ENCODE measurements at regions not wholly inside any gene's neighbourhood (a gene's known extent, or its start where the extent isn't known, plus 50 kb on each side); places are given as distances from the start of the nearest gene placed in this dataset.

DNA sequence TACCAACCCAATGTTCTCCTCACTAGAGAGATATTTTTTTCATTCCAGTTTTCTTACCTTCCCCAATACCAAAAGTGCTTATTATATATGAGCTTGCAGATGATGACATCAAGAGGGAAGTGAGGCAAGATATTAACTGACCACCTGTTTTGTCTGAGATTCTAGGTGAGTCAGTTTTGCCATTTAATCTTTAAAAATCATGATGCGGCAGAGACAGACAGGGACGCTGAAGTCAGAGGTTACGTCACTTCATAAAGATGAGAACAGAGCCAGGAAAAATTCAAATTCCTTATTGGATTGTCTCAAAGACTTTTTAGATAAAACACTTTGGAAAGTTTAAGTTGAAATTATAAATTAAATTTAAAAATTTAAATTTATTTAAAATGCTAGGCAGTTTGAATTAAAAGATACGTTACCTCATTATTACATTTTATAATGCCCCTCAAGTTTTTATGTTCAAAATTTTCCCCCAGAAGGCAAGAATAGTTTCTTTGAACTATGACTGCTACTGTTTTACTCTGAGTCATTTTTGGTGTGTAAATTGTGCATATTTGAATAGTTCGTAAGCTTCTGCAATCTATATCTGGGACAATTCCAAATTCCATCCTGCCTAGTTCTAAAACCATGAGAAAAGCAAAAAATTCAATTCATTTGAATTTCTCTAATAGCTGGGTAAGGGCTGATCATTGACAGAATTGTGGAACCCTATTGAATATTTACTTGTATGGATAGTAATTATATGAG is 839.6 kb upstream of the GOT2 start:
- H3K4me3 ChIP-seq (ENCODE audit: low read depth, low read length), result no peak overlapping the region
- TF ChIP-seq, protein P1, sequence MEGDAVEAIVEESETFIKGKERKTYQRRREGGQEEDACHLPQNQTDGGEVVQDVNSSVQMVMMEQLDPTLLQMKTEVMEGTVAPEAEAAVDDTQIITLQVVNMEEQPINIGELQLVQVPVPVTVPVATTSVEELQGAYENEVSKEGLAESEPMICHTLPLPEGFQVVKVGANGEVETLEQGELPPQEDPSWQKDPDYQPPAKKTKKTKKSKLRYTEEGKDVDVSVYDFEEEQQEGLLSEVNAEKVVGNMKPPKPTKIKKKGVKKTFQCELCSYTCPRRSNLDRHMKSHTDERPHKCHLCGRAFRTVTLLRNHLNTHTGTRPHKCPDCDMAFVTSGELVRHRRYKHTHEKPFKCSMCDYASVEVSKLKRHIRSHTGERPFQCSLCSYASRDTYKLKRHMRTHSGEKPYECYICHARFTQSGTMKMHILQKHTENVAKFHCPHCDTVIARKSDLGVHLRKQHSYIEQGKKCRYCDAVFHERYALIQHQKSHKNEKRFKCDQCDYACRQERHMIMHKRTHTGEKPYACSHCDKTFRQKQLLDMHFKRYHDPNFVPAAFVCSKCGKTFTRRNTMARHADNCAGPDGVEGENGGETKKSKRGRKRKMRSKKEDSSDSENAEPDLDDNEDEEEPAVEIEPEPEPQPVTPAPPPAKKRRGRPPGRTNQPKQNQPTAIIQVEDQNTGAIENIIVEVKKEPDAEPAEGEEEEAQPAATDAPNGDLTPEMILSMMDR (IDR thresholded peaks at IDR 0.05; ENCODE audit: borderline replicate concordance, insufficient read depth, low read depth, low read length), result no peak

DNA sequence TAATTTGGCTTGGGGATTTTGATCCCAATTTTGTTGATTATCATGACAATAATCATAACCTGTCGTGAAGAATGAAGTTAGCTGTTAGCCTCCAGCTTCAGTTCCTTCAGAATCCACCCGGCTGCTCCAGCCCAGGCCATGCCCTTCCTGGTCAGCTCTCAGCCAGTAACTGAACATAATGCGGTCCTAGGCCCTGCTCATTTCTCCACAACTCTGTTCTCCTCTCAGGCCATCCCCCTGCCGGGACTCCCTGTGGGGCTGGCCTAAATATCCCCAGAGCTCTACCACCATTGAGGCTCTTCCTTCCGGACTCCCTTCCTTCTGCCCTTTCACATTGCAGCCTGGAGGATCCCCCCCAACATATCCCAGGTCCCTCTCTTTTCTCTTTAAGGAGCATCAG is 833.4 kb upstream of the GOT2 start:
- no peak overlapping the region for H3K4me3 ChIP-seq (ENCODE audit: low read depth, low read length)
- TF ChIP-seq, protein P1 (IDR thresholded peaks at IDR 0.05; ENCODE audit: borderline replicate concordance, insufficient read depth, low read depth, low read length), result no peak

DNA sequence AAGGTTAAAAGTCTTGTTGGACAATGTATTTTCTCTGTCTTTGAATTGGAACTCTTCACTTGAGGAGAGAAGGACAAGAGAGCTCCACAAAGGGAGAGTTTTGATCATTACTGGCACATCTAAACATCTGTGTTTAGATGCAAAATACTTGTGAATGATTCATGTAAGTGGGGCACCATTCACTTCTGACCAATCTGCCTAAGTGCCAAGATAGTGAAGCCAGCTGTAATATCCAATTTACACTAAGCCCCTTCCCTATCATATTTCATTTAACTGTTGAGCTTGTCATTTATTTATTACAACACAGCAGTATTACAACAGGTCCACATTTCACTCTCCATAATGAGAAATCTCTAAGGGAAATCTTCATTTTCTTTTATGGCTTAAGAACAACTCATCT is 832.3 kb upstream of the GOT2 start:
- H3K4me3 ChIP-seq (ENCODE audit: low read depth, low read length), result no peak overlapping the region
- TF ChIP-seq, protein P1 (IDR thresholded peaks at IDR 0.05; ENCODE audit: borderline replicate concordance, insufficient read depth, low read depth, low read length), result no peak

DNA sequence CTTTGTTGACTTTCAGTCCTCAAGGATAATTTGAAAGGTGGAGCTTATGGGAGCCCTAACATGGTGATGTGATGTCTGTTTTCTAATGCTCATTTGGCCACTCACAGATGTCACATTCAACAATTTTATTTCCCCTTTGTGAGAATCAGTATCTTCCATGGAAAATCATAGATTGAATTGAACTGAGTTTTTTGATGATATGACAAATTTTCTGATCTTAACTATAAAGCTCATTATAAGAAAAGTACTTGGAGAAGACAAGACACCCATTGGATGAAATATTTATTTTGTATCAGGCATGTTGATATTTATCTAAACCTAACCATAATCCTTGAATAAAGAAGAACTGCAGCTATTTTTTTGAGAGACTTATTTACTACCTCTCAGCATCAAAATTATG is 824.6 kb upstream of the GOT2 start:
- no peak overlapping the region for H3K4me3 ChIP-seq (ENCODE audit: low read depth, low read length)
- TF ChIP-seq, protein P1 (IDR thresholded peaks at IDR 0.05; ENCODE audit: borderline replicate concordance, insufficient read depth, low read depth, low read length), result no peak

DNA sequence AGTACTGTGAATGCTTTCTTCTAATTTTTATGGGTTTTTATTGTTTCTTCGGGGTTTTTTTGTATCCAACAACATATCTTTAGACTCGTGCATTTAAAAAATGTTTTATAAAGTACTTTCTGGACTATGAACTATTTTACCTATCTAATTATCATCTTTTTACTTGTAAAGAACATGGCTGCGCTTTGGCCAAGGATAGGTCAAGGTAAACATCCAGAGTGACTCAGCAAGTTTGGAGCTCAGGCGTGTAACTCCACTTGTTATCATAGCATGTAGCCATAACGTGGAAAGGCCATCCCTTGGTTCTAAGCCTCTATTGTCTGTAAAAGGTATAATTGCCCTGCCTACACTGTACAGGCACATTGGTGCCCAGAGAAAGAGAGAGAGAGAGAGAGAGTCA is 818.0 kb upstream of the GOT2 start:
- H3K4me3 ChIP-seq (ENCODE audit: low read depth, low read length), result no peak overlapping the region
- TF ChIP-seq, protein P1 (IDR thresholded peaks at IDR 0.05; ENCODE audit: borderline replicate concordance, insufficient read depth, low read depth, low read length), result no peak

DNA sequence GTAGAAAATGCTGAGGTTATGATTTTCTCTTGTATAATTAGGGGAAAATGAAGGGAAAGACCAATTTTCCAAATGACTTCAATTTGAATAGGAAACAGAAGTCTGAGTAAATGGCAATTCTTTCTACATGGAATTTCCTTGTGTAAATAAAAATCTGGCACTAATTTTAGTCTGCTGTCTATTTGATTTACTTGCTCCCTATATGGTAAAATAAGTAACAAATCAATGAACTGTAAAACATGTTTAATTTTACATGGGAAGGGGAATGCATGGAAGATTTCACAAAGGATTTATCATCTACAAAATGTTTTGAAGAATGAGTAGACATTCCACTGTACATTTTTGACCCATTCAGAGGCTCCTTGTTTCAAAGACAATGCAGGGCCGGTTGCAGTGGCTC is 811.6 kb upstream of the GOT2 start:
- H3K4me3 ChIP-seq (ENCODE audit: low read depth, low read length), result no peak overlapping the region
- TF ChIP-seq, protein P1 (IDR thresholded peaks at IDR 0.05; ENCODE audit: borderline replicate concordance, insufficient read depth, low read depth, low read length), result no peak

DNA sequence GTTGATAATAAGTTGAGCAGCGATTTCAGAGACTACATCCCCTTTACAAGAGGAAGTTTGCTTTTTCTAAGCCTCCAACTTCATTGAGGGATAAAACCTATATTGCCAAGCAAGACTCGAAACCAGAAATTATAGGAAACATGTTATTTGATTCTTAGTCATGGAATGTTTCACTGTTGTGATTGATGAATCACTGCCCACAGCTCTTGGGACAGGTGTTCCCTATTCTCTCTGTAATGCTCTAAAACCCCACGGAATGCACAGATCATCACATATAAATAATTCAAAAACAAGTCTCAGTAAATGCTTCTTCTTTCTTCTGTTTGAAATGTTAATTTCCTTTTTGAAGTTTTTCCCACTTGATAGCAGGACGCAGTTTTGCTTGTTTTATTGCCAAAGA is 809.5 kb upstream of the GOT2 start:
- H3K4me3 ChIP-seq (ENCODE audit: low read depth, low read length), result no peak overlapping the region
- TF ChIP-seq, protein P1 (IDR thresholded peaks at IDR 0.05; ENCODE audit: borderline replicate concordance, insufficient read depth, low read depth, low read length), result no peak
